GM18520 (cell line): ENCODE measurements at regions not wholly inside any gene's neighbourhood (a gene's known extent, or its start where the extent isn't known, plus 50 kb on each side); places are given as distances from the start of the nearest gene placed in this dataset.
A peak's percentile ranks its signal among the peaks of the same experiment; 100 is the strongest.
"Not testable (repeated sequence)": the region's sequence is repeated elsewhere in the genome, so short reads cannot be mapped to it uniquely, and the experiment has no call there.

Experiments
- ATAC-seq: cut with Tn5 transposase; IDR thresholded peaks from one replicate; pipeline ENCODE4 v1.9.1; 2021; ENCODE audit not compliant: unreplicated experiment

GRCh38 chr4:137890812-137891211 is 351.3 kb downstream of the SLC7A11 start:
- ATAC-seq, result no peak

- ATAC-seq, result no peak
These were observed 349.3 kb upstream of the PCDH18 start for GRCh38 chr4:137881641-137882040.

- not testable (repeated sequence) for ATAC-seq
These were observed 335.8 kb upstream of the PCDH18 start for GRCh38 chr4:137868067-137868466.

GRCh38 chr4:137866671-137867070 is 334.4 kb upstream of the PCDH18 start:
- ATAC-seq, result no peak

GRCh38 chr4:137861682-137862081 is 329.4 kb upstream of the PCDH18 start:
- no peak for ATAC-seq

GRCh38 chr4:137853424-137853823 is 321.1 kb upstream of the PCDH18 start:
- ATAC-seq, result no peak

GRCh38 chr4:137852326-137852725 is 320.0 kb upstream of the PCDH18 start:
- no peak for ATAC-seq

GRCh38 chr4:137851435-137851834 is 319.1 kb upstream of the PCDH18 start:
- no peak for ATAC-seq

- ATAC-seq, result not testable (repeated sequence)
These were observed 295.7 kb upstream of the PCDH18 start for GRCh38 chr4:137827945-137828344.

GRCh38 chr4:137825505-137825904 is 293.2 kb upstream of the PCDH18 start:
- no peak for ATAC-seq

- no peak for ATAC-seq
These were observed 290.7 kb upstream of the PCDH18 start for GRCh38 chr4:137823007-137823406.

GRCh38 chr4:137819964-137820383 is 287.7 kb upstream of the PCDH18 start:
- ATAC-seq, result peak; percentile 75

GRCh38 chr4:137812258-137812657 is 280.0 kb upstream of the PCDH18 start:
- no peak for ATAC-seq

GRCh38 chr4:137806420-137806819 is 274.1 kb upstream of the PCDH18 start:
- no peak for ATAC-seq

- no peak for ATAC-seq
These were observed 272.7 kb upstream of the PCDH18 start for GRCh38 chr4:137804906-137805495.

- no peak for ATAC-seq
These were observed 268.6 kb upstream of the PCDH18 start for GRCh38 chr4:137800861-137801260.

GRCh38 chr4:137794764-137795254 is 262.5 kb upstream of the PCDH18 start:
- no peak for ATAC-seq

GRCh38 chr4:137789263-137789662 is 257.0 kb upstream of the PCDH18 start:
- ATAC-seq, result not testable (repeated sequence)

- ATAC-seq, result not testable (repeated sequence)
These were observed 251.6 kb upstream of the PCDH18 start for GRCh38 chr4:137783923-137784322.

- ATAC-seq, result no peak
These were observed 243.4 kb upstream of the PCDH18 start for GRCh38 chr4:137775701-137776100.

GRCh38 chr4:137774501-137774900 is 242.2 kb upstream of the PCDH18 start:
- ATAC-seq, result no peak

- no peak for ATAC-seq
These were observed 236.6 kb upstream of the PCDH18 start for GRCh38 chr4:137768881-137769280.

- no peak for ATAC-seq
These were observed 235.9 kb upstream of the PCDH18 start for GRCh38 chr4:137768196-137768595.
